KMS-11 (cell line): ENCODE measurements at regions not wholly inside any gene's neighbourhood (a gene's known extent, or its start where the extent isn't known, plus 50 kb on each side); places are given as distances from the start of the nearest gene placed in this dataset.

ENCODE experiments used
- H2AFZ ChIP-seq: fragments of 200-600 bp; sonication (generic); 2 replicates; pipeline ENCODE4 v1.6.1; 2016; ENCODE audit warnings: antibody characterized with exemption, mixed run types, low read depth
- H3K27ac ChIP-seq: fragments of 200-600 bp; sonication (generic); 2 replicates; pipeline ENCODE4 v1.6.1; 2016; ENCODE audit warnings: mild to moderate bottlenecking, mixed run types
- H3K27me3 ChIP-seq: fragments of 200-600 bp; sonication (generic); 2 replicates; pipeline ENCODE4 v1.6.1; 2017; ENCODE audit warnings: mild to moderate bottlenecking, low read depth, mixed run types, moderate library complexity; ENCODE audit not compliant: insufficient read depth
- H3K36me3 ChIP-seq: fragments of 200-600 bp; sonication (generic); 2 replicates; pipeline ENCODE4 v1.6.1; 2017; ENCODE audit warnings: mild to moderate bottlenecking, mixed run types; ENCODE audit not compliant: insufficient read depth
- H3K4me1 ChIP-seq: fragments of 200-600 bp; sonication (generic); 2 replicates; pipeline ENCODE4 v1.6.1; 2016; ENCODE audit warnings: mild to moderate bottlenecking, low read depth, mixed run types; ENCODE audit not compliant: poor library complexity, severe bottlenecking
- H3K4me2 ChIP-seq: fragments of 200-600 bp; sonication (generic); 2 replicates; pipeline ENCODE4 v1.7.0; 2016; ENCODE audit warnings: mild to moderate bottlenecking, mixed run types
- H3K4me3 ChIP-seq: fragments of 200-600 bp; sonication (generic); IDR thresholded peaks from 2 replicates; pipeline ENCODE4 v1.6.1; 2017; ENCODE audit warnings: low read depth, low read length, mixed read lengths; ENCODE audit not compliant: insufficient read depth
- H3K79me2 ChIP-seq: fragments of 200-600 bp; sonication (generic); 2 replicates; pipeline ENCODE4 v1.6.1; 2016; ENCODE audit warnings: low read depth, mixed run types; ENCODE audit not compliant: insufficient read depth
- H3K9ac ChIP-seq: fragments of 200-600 bp; sonication (generic); 2 replicates; pipeline ENCODE4 v1.6.1; 2016; ENCODE audit warnings: mild to moderate bottlenecking, mixed run types
- H4K20me1 ChIP-seq: fragments of 200-600 bp; sonication (generic); 2 replicates; pipeline ENCODE4 v1.6.1; 2016; ENCODE audit warnings: mild to moderate bottlenecking, mixed run types; ENCODE audit not compliant: insufficient read depth
- TF ChIP-seq, protein P1 (sequence below): fragments of 200-600 bp; sonication (generic); conservative IDR thresholded peaks from 2 replicates; pipeline ENCODE4 v1.6.1; 2017; ENCODE audit warnings: low read depth, mild to moderate bottlenecking, antibody characterized with exemption, low read length, moderate library complexity, mixed read lengths

DNA sequence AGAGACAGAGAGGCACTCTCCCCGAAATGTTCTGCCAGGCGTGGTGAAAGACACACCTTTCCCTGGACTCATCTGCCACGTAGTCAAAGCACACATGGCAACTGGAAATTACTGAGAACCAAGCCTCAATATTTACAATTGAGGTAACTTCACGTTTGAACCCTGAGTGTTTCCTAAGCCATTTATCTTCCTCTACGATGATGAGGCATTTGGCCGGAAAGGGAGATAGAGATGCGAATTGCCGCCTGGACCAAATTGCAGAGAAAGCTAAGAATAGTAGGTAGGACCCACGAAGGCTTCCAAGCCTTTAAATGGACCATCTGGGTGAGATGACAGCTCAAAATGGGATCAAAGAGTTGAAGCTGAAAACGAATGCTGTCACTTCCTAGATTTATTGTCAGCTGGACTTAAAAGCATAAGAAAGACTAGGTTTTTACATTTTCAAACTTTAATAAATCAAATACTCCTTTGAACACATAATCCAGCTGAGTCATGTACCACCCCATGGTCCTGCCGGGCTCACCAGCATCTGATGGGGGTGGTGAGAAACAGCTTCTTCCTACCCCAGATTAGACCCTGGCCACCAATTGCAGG is 135.6 kb upstream of the LYZL2 start:
- Histone ChIP-seq H3K4me2 (no peak overlapping the region), H3K36me3 (no peaks in the 10 kb centered on the region), H3K27ac (no peak overlapping the region), H2AFZ (no peak overlapping the region), H3K79me2 (no peaks in the 10 kb centered on the region), H3K9ac (no peak overlapping the region), H4K20me1 (no peaks in the 10 kb centered on the region), H3K4me1 (no peaks in the 10 kb centered on the region), H3K27me3 (no peaks in the 10 kb centered on the region), H3K4me3 (no peak overlapping the region)
- TF ChIP-seq, protein P1, sequence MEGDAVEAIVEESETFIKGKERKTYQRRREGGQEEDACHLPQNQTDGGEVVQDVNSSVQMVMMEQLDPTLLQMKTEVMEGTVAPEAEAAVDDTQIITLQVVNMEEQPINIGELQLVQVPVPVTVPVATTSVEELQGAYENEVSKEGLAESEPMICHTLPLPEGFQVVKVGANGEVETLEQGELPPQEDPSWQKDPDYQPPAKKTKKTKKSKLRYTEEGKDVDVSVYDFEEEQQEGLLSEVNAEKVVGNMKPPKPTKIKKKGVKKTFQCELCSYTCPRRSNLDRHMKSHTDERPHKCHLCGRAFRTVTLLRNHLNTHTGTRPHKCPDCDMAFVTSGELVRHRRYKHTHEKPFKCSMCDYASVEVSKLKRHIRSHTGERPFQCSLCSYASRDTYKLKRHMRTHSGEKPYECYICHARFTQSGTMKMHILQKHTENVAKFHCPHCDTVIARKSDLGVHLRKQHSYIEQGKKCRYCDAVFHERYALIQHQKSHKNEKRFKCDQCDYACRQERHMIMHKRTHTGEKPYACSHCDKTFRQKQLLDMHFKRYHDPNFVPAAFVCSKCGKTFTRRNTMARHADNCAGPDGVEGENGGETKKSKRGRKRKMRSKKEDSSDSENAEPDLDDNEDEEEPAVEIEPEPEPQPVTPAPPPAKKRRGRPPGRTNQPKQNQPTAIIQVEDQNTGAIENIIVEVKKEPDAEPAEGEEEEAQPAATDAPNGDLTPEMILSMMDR, result no peak

DNA sequence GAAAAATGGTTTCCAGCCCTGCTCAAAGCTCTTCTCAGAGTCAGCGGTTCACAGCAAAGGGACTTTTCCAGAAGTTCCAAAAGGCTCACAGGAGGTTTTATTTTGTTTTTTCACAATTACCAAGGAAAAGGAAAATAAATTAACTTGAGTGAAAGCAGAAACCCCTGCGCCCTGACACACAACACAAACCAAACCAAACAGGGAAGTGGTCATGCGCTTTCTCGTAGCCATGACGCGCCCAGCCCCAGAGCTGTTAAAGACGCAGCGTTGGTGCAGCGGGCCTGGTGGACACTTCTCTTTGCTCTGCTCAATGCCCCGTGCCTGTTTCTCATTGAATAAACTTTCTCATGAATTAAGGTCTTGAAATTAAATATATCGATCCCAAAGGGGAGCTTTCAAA is 134.4 kb upstream of the LYZL2 start:
- no peak overlapping the region for H3K4me3 ChIP-seq

DNA sequence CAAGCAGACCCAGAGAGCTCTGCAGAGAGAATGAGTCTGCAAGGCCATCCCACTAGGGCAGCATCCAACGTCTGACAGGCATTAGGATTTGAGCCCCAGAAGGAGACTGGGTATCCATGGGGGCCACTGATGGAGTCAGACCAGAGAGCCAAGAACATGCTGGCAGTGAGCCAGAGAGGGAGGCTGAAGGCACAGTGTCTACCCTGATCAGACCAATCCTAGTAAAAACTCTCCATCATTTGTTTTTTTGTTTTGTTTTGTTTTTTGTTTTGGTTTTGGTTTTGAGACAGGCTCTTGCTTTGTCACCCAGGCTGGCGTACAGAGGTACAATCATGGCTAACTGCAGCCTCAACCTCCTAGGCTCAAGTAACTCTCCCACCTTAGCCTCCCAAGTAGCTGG is 133.1 kb upstream of the LYZL2 start:
- H3K4me2 ChIP-seq, result no peak overlapping the region
- H3K4me3 ChIP-seq, result no peak overlapping the region
- H3K79me2 ChIP-seq, result no peaks in the 10 kb centered on the region
- TF ChIP-seq, protein P1, result no peak
- no peak overlapping the region for H2AFZ ChIP-seq
- H3K9ac ChIP-seq, result no peak overlapping the region
- H4K20me1 ChIP-seq, result no peaks in the 10 kb centered on the region
- H3K36me3 ChIP-seq, result no peaks in the 10 kb centered on the region
- no peak overlapping the region for H3K27ac ChIP-seq
- H3K4me1 ChIP-seq, result no peaks in the 10 kb centered on the region
- H3K27me3 ChIP-seq, result no peaks in the 10 kb centered on the region

More for the DNA sequence above, 134.4 kb upstream of the LYZL2 start:
- no peaks in the 10 kb centered on the region for H3K36me3 ChIP-seq
- no peak overlapping the region for H2AFZ ChIP-seq
- no peaks in the 10 kb centered on the region for H3K27me3 ChIP-seq
- no peak overlapping the region for H3K4me2 ChIP-seq
- TF ChIP-seq, protein P1, result no peak
- no peaks in the 10 kb centered on the region for H3K79me2 ChIP-seq
- no peak overlapping the region for H3K27ac ChIP-seq
- H3K9ac ChIP-seq, result no peak overlapping the region
- no peaks in the 10 kb centered on the region for H4K20me1 ChIP-seq
- H3K4me1 ChIP-seq, result no peaks in the 10 kb centered on the region

DNA sequence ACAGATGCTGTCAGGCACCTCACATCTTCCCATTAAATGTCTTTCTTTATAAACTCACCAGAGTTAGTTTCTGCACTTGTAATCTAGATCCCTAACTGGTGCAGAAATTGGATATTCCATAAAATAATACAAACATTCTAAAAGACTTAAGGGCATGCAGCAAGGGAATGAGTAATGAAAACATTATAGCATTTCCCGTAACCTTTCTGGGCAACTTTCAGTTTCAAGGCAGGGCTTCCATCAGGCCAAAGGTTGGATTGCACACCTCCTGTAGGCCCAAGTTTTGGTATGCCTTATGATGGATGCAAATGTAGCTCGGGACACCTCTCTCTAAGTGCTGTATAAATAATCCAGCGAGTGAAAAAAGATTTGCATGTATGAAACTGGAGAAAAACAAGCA is 129.9 kb upstream of the LYZL2 start:
- H3K36me3 ChIP-seq, result no peaks in the 10 kb centered on the region
- H2AFZ ChIP-seq, result no peak overlapping the region
- H3K4me3 ChIP-seq, result no peak overlapping the region
- TF ChIP-seq, protein P1, result no peak
- no peak overlapping the region for H3K27ac ChIP-seq
- H3K4me2 ChIP-seq, result no peak overlapping the region
- H4K20me1 ChIP-seq, result no peaks in the 10 kb centered on the region
- H3K79me2 ChIP-seq, result no peaks in the 10 kb centered on the region
- H3K4me1 ChIP-seq, result no peaks in the 10 kb centered on the region
- no peaks in the 10 kb centered on the region for H3K27me3 ChIP-seq
- no peak overlapping the region for H3K9ac ChIP-seq
